K562 (cell line): ENCODE measurements at regions not wholly inside any gene's neighbourhood (a gene's known extent, or its start where the extent isn't known, plus 50 kb on each side); places are given as distances from the start of the nearest gene placed in this dataset.

Experiments used
- ATAC-seq: fragments of 200-7000 bp; cut with Tn5 transposase; 3 replicates; pipeline ENCODE4 v1.9.1; 2020; ENCODE audit warnings: moderate library complexity
- BruUV-seq: library from RNA; stranded (reverse); fragments of 400-500 nt; replicated peaks from 2 replicates; lab custom pipeline; 2021; lab: Mats Ljungman, UMichigan
- CTCF ChIA-PET: fragments of 300-600 bp; formaldehyde crosslinking; extraction: SDS; loops from one replicate; lab custom pipeline; 2021; ENCODE audit warnings: low intra/inter-chr PET ratio; lab: Yijun Ruan, JAX
- POLR2A ChIA-PET: fragments of 300-600, 350-650 bp; sonication (Branson Sonifier 250); formaldehyde crosslinking; extraction: SDS; loops from one replicate; lab custom pipeline; 2021; ENCODE audit warnings: antibody characterized with exemption, inconsistent platforms; lab: Yijun Ruan, JAX
- DNase-seq, 4 experiments: peaks; one replicate each; pipeline versions ENCODE4 v3.0.0 to v3.0.0-alpha.2; 2011 to 2018; ENCODE audit warnings: low spot score in 3 of 4, mixed read lengths in 3 of 4; ENCODE audit errors: extremely low read depth in 1 of 4
- FAIRE-seq: peaks from 2 replicates; lab custom pipeline; 2011; peaks lifted over from hg19 to GRCh38; lab: Jason Lieb, UNC
- H2AFZ ChIP-seq: 2 replicates; pipeline ENCODE4 v1.6.0; 2011; ENCODE audit warnings: low read depth, low read length, control low read depth, inconsistent platforms
- H3K27ac ChIP-seq: fragments of 200-600 bp; 3 replicates; pipeline ENCODE4 v1.8.0; 2011; ENCODE audit warnings: low read depth, mild to moderate bottlenecking, control low read depth, inconsistent platforms, low read length, moderate library complexity, mixed read lengths; ENCODE audit errors: extremely low read depth
- H3K27me3 ChIP-seq, 2 experiments: fragments of 300-600 bp in 1 of 2; 2 replicates in 1 of 2; 3 replicates in 1 of 2; pipeline versions ENCODE4 v1.6.0 to v1.8.0; 2011; ENCODE audit warnings: inconsistent platforms in 2 of 2, low read length in 2 of 2, mild to moderate bottlenecking in 1 of 2, mixed read lengths in 1 of 2, moderate library complexity in 1 of 2; ENCODE audit not compliant: control insufficient read depth in 2 of 2, insufficient read depth in 2 of 2
- H3K36me3 ChIP-seq: fragments of 300-600 bp; 3 replicates; pipeline ENCODE4 v1.8.0; 2011; ENCODE audit warnings: mild to moderate bottlenecking, low read length, inconsistent platforms; ENCODE audit not compliant: control insufficient read depth, insufficient read depth
- H3K4me1 ChIP-seq, 2 experiments: fragments of 200-600 bp in 1 of 2; replicated peaks in 1 of 2; 2 replicates in 1 of 2; 3 replicates in 1 of 2; pipeline versions ENCODE4 v1.5.1 to v1.8.0; 2011; ENCODE audit warnings: inconsistent platforms in 2 of 2, low read length in 2 of 2, mild to moderate bottlenecking in 1 of 2, mixed read lengths in 1 of 2, moderate library complexity in 1 of 2; ENCODE audit not compliant: control insufficient read depth in 2 of 2, insufficient read depth in 2 of 2
- H3K4me2 ChIP-seq: 2 replicates; pipeline ENCODE4 v1.6.1; 2011; ENCODE audit warnings: low read length, control low read depth, inconsistent platforms, mixed read lengths; ENCODE audit not compliant: insufficient read depth
- H3K4me3 ChIP-seq: fragments of 200-600 bp; sonication (generic), shearing (Covaris generic); 2 replicates; pipeline ENCODE4 v1.5.1; 2016; ENCODE audit warnings: control low read depth, inconsistent platforms
- H3K79me2 ChIP-seq: fragments of 200-600 bp; 3 replicates; pipeline ENCODE4 v1.8.0; 2011; ENCODE audit warnings: low read length, inconsistent platforms; ENCODE audit not compliant: control insufficient read depth, insufficient read depth
- H3K9ac ChIP-seq, 2 experiments: 2 replicates each; pipeline versions ENCODE4 v1.6.0 to v1.6.1; 2011; ENCODE audit warnings: low read depth in 2 of 2, low read length in 2 of 2, control low read depth in 1 of 2, inconsistent platforms in 1 of 2, mild to moderate bottlenecking in 1 of 2, mixed read lengths in 1 of 2; ENCODE audit not compliant: insufficient read depth in 1 of 2
- H3K9me1 ChIP-seq: one replicate; pipeline ENCODE4 v1.6.0; 2011; ENCODE audit warnings: inconsistent platforms, mild to moderate bottlenecking, low read length, moderate library complexity; ENCODE audit not compliant: control insufficient read depth, insufficient read depth
- H3K9me3 ChIP-seq: replicated peaks from 2 replicates; pipeline ENCODE4 v1.5.1; 2011; ENCODE audit warnings: low read depth, low read length, inconsistent platforms; ENCODE audit not compliant: control insufficient read depth, insufficient read depth
- H4K20me1 ChIP-seq: replicated peaks from 2 replicates; pipeline ENCODE4 v1.6.1; 2011; ENCODE audit warnings: low read length, inconsistent platforms, mixed read lengths; ENCODE audit not compliant: control insufficient read depth, insufficient read depth
- HOMEZ ChIP-seq: fragments of 250-450 bp; sonication (Bioruptor Pico); IDR thresholded peaks from 2 replicates; pipeline ENCODE4 v1.4.0; 2020; ENCODE audit warnings: mild to moderate bottlenecking, moderate library complexity
- PTBP1 ChIP-seq: fragments of 200-400 bp; formaldehyde crosslinking; IDR thresholded peaks from 2 replicates; pipeline ENCODE4 v1.6.1; 2017; ENCODE audit warnings: low read depth, low read length
- RBM39 ChIP-seq: fragments of 200-400 bp; formaldehyde crosslinking; optimal IDR thresholded peaks from 2 replicates; pipeline ENCODE3; 2018; ENCODE audit warnings: low read depth, low read length
- RNF2 ChIP-seq: sonication (generic); IDR thresholded peaks from 2 replicates; pipeline ENCODE4 v1.6.1; 2016
- TAF9B ChIP-seq: fragments of 450-650 bp; IDR thresholded peaks from 2 replicates; pipeline ENCODE4 v1.6.1; 2018; ENCODE audit warnings: mild to moderate bottlenecking; ENCODE audit not compliant: partially characterized antibody
- WGBS: fragments of 100-300 bp; shearing (Covaris generic); methylation state at CpG from one replicate; pipeline ENCODE4 v1.1.6; 2016; ENCODE audit warnings: low coverage, mixed read lengths; ENCODE audit not compliant: insufficient coverage; ENCODE audit errors: missing lambda C conversion rate; 5-methylcytosine and 5-hydroxymethylcytosine counted together
- in situ Hi-C: fragments of 300-500 bp; cut with MboI; formaldehyde crosslinking; loops from 4 replicates; pipeline ENCODE4 v1.15.0; 2018; ENCODE audit warnings: inconsistent platforms, mixed read lengths
- intact Hi-C: fragments of 100-400 bp; cut with micrococcal nuclease; formaldehyde crosslinking; loops from 2 replicates; pipeline ENCODE4 v1.14.2; 2022

GRCh38 chr11:42066113-42066512, 606.7 kb upstream of the LRRC4C start:
- 2% methylated on average over 15 of the region's 15 CpGs for WGBS
- Histone ChIP-seq H3K9me3 (0 out of 2 replicates have a peak, but pooled peaks cover 2% of the 10 kb centered on the region), H3K4me1 (no peaks in the 10 kb centered on the region), H3K27me3 (no peaks in the 10 kb centered on the region), H3K9ac (no peak overlapping the region), H2AFZ (no peak overlapping the region), H4K20me1 (no peaks in the 10 kb centered on the region), H3K4me2 (no peak overlapping the region), H3K4me3 (no peak overlapping the region), H3K36me3 (no peaks in the 10 kb centered on the region), H3K9me1 (no peaks in the 10 kb centered on the region), H3K27ac (no peak overlapping the region), H3K79me2 (no peaks in the 10 kb centered on the region)
- BruUV-seq, result no TSS peak
- DNase-seq (no peak), FAIRE-seq (no peak), ATAC-seq (no peak)
- TF ChIP-seq PTBP1 (no peak), RBM39 (no peak), TAF9B (no peak), HOMEZ (CRISPR knock-in tag) (no peak), RNF2 (no peak)
- in situ Hi-C loops (no loop called here), intact Hi-C loops (no loop called here)
- ChIA-PET CTCF (no interaction called here), POLR2A (no interaction called here)

GRCh38 chr11:42074306-42074705, 614.9 kb upstream of the LRRC4C start:
- in situ Hi-C loops (no loop called here), intact Hi-C loops (no loop called here)
- H3K4me2 ChIP-seq, result no peak overlapping the region
- ATAC-seq, result no peak
- no peak for FAIRE-seq
- H3K27ac ChIP-seq, result no peak overlapping the region
- no peaks in the 10 kb centered on the region for H4K20me1 ChIP-seq
- H3K27me3 ChIP-seq, result no peaks in the 10 kb centered on the region
- ChIA-PET CTCF (no interaction called here), POLR2A (no interaction called here)
- H3K4me1 ChIP-seq, result no peaks in the 10 kb centered on the region
- H3K36me3 ChIP-seq, result no peaks in the 10 kb centered on the region
- no peaks in the 10 kb centered on the region for H3K9me1 ChIP-seq
- no peaks in the 10 kb centered on the region for H3K79me2 ChIP-seq
- no peak overlapping the region for H2AFZ ChIP-seq
- no peaks in the 10 kb centered on the region for H3K9me3 ChIP-seq
- BruUV-seq, result no TSS peak
- H3K4me3 ChIP-seq, result no peak overlapping the region
- no peak for DNase-seq
- H3K9ac ChIP-seq, result no peak overlapping the region
